ENCODE measurements at regions not wholly inside any gene's neighbourhood (a gene's known extent, or its start where the extent isn't known, plus 50 kb on each side); places are given as distances from the start of the nearest gene placed in this dataset.

GRCh38 chr12:100043631-100044030, 58.9 kb upstream of the ANKS1B start:
- TF ChIP-seq NR2F2 (IDR thresholded peaks at IDR 0.05), result no peak
- no peak for TF ChIP-seq ZBTB33 (IDR thresholded peaks at IDR 0.05)
- no peak for TF ChIP-seq GABPA (IDR thresholded peaks at IDR 0.05 in 1 of 2, conservative IDR thresholded peaks at IDR 0.05 in 1 of 2)
- TF ChIP-seq MAX (IDR thresholded peaks at IDR 0.05), result no peak
- no peak for TF ChIP-seq CTCF (IDR thresholded peaks at IDR 0.05; ENCODE audit: low read depth, low read length, missing input control)
- TF ChIP-seq HNF4A (conservative IDR thresholded peaks at IDR 0.05), result no peak
- no peak for TF ChIP-seq RAD21 (IDR thresholded peaks at IDR 0.05)
- TF ChIP-seq ATF3 (IDR thresholded peaks at IDR 0.05), result no peak
- TF ChIP-seq YY1 (IDR thresholded peaks at IDR 0.05), result no peak
- DNase-seq (ENCODE audit: low spot score), result no peak

More at GRCh38 chr12:100043631-100044030, 58.9 kb upstream of the ANKS1B start:
- H3K9me3 ChIP-seq (ENCODE audit: control insufficient read depth in 4 of 4, low read length in 3 of 4), result no peaks in the 10 kb centered on the region
- no peaks in the 10 kb centered on the region for H3K27me3 ChIP-seq (ENCODE audit: control insufficient read depth in 4 of 4, insufficient read depth in 4 of 4, low read length in 3 of 4)
- no peaks in the 10 kb centered on the region for H3K4me1 ChIP-seq (ENCODE audit: control insufficient read depth in 4 of 4, insufficient read depth in 4 of 4, low read length in 3 of 4)
- H3K4me3 ChIP-seq (ENCODE audit: low read depth in 1 of 3, low read length in 3 of 3), result no peak overlapping the region
- H3K36me3 ChIP-seq (ENCODE audit: control insufficient read depth in 4 of 4, insufficient read depth in 3 of 4, low read depth in 1 of 4, low read length in 3 of 4), result peaks cover 2 to 27% (median 14%) of the 10 kb centered on the region in 4 donors
- H3K9ac ChIP-seq (ENCODE audit: low read depth in 1 of 2, low read length in 2 of 2), result no peak overlapping the region
- no peak overlapping the region for H3K27ac ChIP-seq (ENCODE audit: low read depth in 1 of 2, low read length in 2 of 2)

Data from liver (tissue), 7 donors.